ENCODE measurements at regions not wholly inside any gene's neighbourhood (a gene's known extent, or its start where the extent isn't known, plus 50 kb on each side); places are given as distances from the start of the nearest gene placed in this dataset.
"Not testable (repeated sequence)": the region's sequence is repeated elsewhere in the genome, so short reads cannot be mapped to it uniquely, and the experiment has no call there.

GRCh38 chr12:75855360-75855759 is 176.2 kb downstream of the PHLDA1 start:
- no peak for DNase-seq
- TF ChIP-seq POLR2A (IDR thresholded peaks at IDR 0.05; ENCODE audit: low read length): no peak
- no peak for TF ChIP-seq GATA1 (IDR thresholded peaks at IDR 0.05; ENCODE audit: low read depth, low read length)

GRCh38 chr12:75854681-75855309 is 176.8 kb downstream of the PHLDA1 start:
- TF ChIP-seq POLR2A (IDR thresholded peaks at IDR 0.05; ENCODE audit: low read length) (no peak), GATA1 (IDR thresholded peaks at IDR 0.05; ENCODE audit: low read depth, low read length) (no peak)
- no peak for DNase-seq

GRCh38 chr12:75854137-75854536 is 177.4 kb downstream of the PHLDA1 start:
- DNase-seq: not testable (repeated sequence)

GRCh38 chr12:75853626-75854025 is 177.9 kb downstream of the PHLDA1 start:
- TF ChIP-seq POLR2A (IDR thresholded peaks at IDR 0.05; ENCODE audit: low read length) (no peak), GATA1 (IDR thresholded peaks at IDR 0.05; ENCODE audit: low read depth, low read length) (no peak)
- no peak for DNase-seq

GRCh38 chr12:75852956-75853355 is 178.6 kb downstream of the PHLDA1 start:
- TF ChIP-seq POLR2A (IDR thresholded peaks at IDR 0.05; ENCODE audit: low read length): no peak
- TF ChIP-seq GATA1 (IDR thresholded peaks at IDR 0.05; ENCODE audit: low read depth, low read length): no peak
- DNase-seq: no peak

GRCh38 chr12:75852143-75852542 is 179.4 kb downstream of the PHLDA1 start:
- TF ChIP-seq POLR2A (IDR thresholded peaks at IDR 0.05; ENCODE audit: low read length) (no peak), GATA1 (IDR thresholded peaks at IDR 0.05; ENCODE audit: low read depth, low read length) (no peak)
- DNase-seq: no peak

DNA sequence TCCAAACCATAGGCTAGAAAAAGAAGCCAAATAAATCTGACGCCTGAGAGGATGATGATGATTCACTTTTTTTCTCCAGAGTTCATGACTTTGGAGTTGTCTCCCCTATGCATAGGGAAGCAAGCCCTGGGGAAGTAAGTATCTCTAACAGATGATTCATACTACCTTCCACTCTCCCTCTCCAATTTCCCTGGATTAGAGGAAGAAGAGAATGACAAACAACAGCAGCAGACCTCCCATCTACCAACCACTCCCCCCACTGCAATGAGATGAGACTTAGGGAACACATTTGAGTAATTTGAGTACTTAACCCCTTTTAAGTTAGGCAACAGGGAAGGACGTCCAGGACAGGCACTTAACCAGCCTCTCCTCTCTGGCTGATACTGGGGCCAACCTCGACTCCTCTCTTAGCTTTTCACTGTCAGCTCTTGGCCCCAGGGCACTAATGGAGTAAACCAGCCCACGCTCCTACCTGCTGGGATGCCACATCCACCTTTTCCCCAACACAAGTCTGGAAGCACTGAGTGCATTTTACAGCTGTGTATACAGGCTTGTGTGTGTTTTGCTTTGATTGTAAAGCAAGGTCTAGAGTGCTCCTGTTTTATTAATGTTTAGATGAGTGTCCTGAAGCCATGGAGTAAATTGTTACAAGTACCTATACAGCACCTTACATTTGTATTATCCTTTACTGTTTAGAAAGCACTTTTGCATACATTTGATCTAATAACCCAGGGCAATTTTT is 180.7 kb downstream of the PHLDA1 start:
- DNase-seq: no peak
- TF ChIP-seq GATA1 (IDR thresholded peaks at IDR 0.05; ENCODE audit: low read depth, low read length): no peak
- no peak for TF ChIP-seq POLR2A (IDR thresholded peaks at IDR 0.05; ENCODE audit: low read length)

GRCh38 chr12:75848961-75849360 is 182.6 kb downstream of the PHLDA1 start:
- no peak for DNase-seq
- TF ChIP-seq GATA1 (IDR thresholded peaks at IDR 0.05; ENCODE audit: low read depth, low read length): no peak
- TF ChIP-seq POLR2A (IDR thresholded peaks at IDR 0.05; ENCODE audit: low read length): no peak

DNA sequence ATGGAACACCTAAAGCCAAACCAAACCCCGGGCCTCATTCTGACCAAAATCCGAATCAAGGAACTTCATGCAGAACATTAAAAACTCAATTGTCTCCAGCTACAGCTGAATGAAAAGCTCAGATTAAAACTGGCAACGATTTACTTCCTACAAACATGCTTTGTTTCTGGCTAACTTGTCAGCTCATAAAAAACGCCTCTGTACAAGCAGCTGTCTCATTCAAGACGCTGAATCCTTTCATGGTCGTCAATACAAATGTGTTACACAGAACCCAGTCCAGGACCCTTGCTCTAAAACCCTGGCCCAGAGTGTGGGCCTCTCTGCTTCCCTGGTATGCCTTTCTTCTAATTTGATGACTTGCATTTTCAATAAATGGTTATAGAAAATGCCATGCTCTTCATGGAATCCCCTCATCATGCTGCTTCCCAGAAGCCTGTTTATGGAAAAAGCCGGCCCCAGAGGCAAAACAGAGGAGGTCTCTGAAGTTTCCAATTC is 183.1 kb downstream of the PHLDA1 start:
- no peak for DNase-seq
- TF ChIP-seq GATA1 (IDR thresholded peaks at IDR 0.05; ENCODE audit: low read depth, low read length) (no peak), POLR2A (IDR thresholded peaks at IDR 0.05; ENCODE audit: low read length) (no peak)

DNA sequence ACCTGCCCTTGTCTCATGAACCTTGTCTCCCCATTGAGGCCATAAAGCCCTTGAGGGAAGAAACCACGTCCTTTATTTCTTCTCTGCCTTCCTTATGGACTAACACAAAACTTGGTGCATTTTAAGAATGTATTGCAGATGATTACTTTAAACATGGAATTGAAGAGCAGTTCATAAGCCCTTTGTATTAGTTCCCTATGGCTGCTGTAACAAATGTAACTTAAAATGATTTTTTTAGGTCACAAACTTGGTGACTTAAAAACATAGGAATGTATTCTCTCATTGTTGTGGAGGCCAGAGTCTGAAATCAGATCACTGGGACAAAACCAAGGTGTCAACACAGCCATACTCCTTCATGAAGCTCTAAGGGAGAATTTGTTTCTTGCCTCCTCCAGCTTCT is 185.5 kb downstream of the PHLDA1 start:
- no peak for DNase-seq
- TF ChIP-seq GATA1 (IDR thresholded peaks at IDR 0.05; ENCODE audit: low read depth, low read length) (no peak), POLR2A (IDR thresholded peaks at IDR 0.05; ENCODE audit: low read length) (no peak)

DNA sequence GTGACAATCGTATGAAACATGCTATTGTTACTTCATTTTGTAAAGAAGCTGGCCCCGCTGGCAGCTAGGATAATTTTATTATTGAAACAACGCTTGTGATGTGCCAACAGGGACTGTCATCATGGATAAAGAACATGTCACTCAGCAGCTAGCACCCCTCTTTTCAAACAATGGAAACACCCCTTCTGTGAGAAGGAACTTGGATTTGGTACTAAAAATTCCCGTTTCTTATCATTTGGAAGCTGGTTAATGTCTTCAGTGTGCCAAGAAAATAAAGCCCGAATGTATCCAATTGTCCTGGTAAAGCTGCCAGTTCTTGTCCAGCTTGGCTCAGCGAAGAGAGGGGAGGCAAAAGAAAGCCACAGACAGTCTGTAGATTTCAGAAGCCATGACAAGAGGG is 186.6 kb downstream of the PHLDA1 start:
- TF ChIP-seq GATA1 (IDR thresholded peaks at IDR 0.05; ENCODE audit: low read depth, low read length) (no peak), POLR2A (IDR thresholded peaks at IDR 0.05; ENCODE audit: low read length) (no peak)
- no peak for DNase-seq

DNA sequence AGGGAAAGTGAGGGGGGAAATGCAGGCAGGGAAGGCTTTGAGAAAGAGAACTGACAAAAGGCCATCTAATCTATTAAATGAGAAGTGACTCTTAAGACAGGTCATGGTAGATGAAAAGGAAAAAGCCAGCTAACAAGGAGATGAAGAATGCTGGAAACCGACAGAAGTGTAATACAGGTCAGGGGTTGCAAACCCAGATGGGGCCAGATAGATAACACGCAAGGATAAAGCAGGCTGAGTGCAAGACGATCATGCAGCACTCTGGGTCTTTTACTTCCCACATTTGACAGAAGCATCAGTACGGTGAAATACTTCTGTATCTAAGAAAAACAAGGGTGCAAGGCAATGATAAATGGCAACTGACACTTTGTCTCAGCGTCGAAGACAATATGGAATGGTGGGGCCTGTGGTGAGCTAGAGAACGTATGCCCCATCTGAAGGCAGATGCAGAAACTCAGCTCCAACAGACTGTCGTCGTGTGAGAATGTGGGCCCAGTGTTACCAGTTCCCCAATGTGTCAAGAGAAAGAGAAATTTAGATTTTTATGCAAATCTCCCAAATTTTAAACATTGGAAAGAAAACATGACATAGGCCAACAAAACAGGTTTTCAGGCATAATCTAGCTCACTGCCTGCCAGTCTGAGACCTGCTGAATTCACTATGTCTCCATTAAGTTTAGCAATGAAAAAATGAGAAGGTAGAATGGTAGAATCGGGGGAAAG is 187.4 kb downstream of the PHLDA1 start:
- no peak for DNase-seq
- TF ChIP-seq POLR2A (IDR thresholded peaks at IDR 0.05; ENCODE audit: low read length): no peak
- no peak for TF ChIP-seq GATA1 (IDR thresholded peaks at IDR 0.05; ENCODE audit: low read depth, low read length)

GRCh38 chr12:75842090-75842489 is 189.5 kb downstream of the PHLDA1 start:
- no peak for DNase-seq
- TF ChIP-seq GATA1 (IDR thresholded peaks at IDR 0.05; ENCODE audit: low read depth, low read length) (no peak), POLR2A (IDR thresholded peaks at IDR 0.05; ENCODE audit: low read length) (no peak)

DNA sequence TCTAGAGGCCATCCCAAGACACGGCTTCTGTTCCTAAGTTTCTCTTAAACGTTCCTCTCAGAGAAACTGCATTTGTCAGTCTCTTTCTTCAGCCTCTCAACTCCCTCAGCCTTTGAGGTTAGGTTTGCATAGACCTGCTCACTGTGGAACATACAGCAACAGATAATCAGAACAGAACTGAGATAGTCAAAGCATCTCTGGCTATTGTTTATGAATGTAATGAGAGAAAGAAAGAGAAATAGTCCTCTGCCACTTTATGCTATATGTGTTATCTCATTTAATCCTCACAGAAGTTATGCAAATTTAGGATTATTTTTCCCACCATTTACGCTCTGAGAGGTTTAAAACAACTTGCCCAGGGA is 190.6 kb downstream of the PHLDA1 start:
- TF ChIP-seq POLR2A (IDR thresholded peaks at IDR 0.05; ENCODE audit: low read length): no peak
- TF ChIP-seq GATA1 (IDR thresholded peaks at IDR 0.05; ENCODE audit: low read depth, low read length): no peak

More for the DNA sequence above, 190.6 kb downstream of the PHLDA1 start:
- no peak for DNase-seq
